NCI-H2171 (cell line): ENCODE measurements at regions not wholly inside any gene's neighbourhood (a gene's known extent, or its start where the extent isn't known, plus 50 kb on each side); places are given as distances from the start of the nearest gene placed in this dataset.

Experiments
- DNase-seq: peaks from one replicate; lab custom pipeline; 2025; lab: John Stamatoyannopoulos, UW

GRCh38 chrX:120819126-120819525 is 56.5 kb downstream of the CT47B1 start:
- no peak for DNase-seq

GRCh38 chrX:120813982-120814381 is 61.7 kb downstream of the CT47B1 start:
- no peak for DNase-seq

- no peak for DNase-seq
These were observed 74.2 kb downstream of the CT47B1 start for GRCh38 chrX:120801426-120801825.

GRCh38 chrX:120797188-120797851 is 78.3 kb downstream of the CT47B1 start:
- no peak for DNase-seq

GRCh38 chrX:120795301-120795700 is 80.4 kb downstream of the CT47B1 start:
- DNase-seq: no peak

GRCh38 chrX:120794525-120794975 is 81.1 kb downstream of the CT47B1 start:
- DNase-seq: no peak

GRCh38 chrX:120793098-120793497 is 82.6 kb downstream of the CT47B1 start:
- DNase-seq: no peak

- DNase-seq: no peak
These were observed 84.5 kb downstream of the CT47B1 start for GRCh38 chrX:120791013-120791643.

GRCh38 chrX:120790552-120790951 is 85.1 kb downstream of the CT47B1 start:
- DNase-seq: no peak

GRCh38 chrX:120790118-120790517 is 85.5 kb downstream of the CT47B1 start:
- peak; percentile 16 for DNase-seq

- no peak for DNase-seq
These were observed 94.3 kb downstream of the CT47B1 start for GRCh38 chrX:120781403-120781802.

- no peak for DNase-seq
These were observed 99.7 kb downstream of the CT47B1 start for GRCh38 chrX:120775959-120776358.

- DNase-seq: no peak
These were observed 101.1 kb downstream of the CT47B1 start for GRCh38 chrX:120774606-120775005.

- no peak for DNase-seq
These were observed 101.9 kb downstream of the CT47B1 start for GRCh38 chrX:120773801-120774200.

- DNase-seq: no peak
These were observed 105.9 kb downstream of the CT47B1 start for GRCh38 chrX:120769576-120770341.

- DNase-seq: no peak
These were observed 107.0 kb downstream of the CT47B1 start for GRCh38 chrX:120768681-120769080.

GRCh38 chrX:120768254-120768653 is 107.4 kb downstream of the CT47B1 start:
- DNase-seq: no peak

- DNase-seq: no peak
These were observed 112.4 kb downstream of the CT47B1 start for GRCh38 chrX:120763269-120763668.

GRCh38 chrX:120761810-120762209 is 113.9 kb downstream of the CT47B1 start:
- no peak for DNase-seq

- no peak for DNase-seq
These were observed 116.0 kb downstream of the CT47B1 start for GRCh38 chrX:120759685-120760084.

- DNase-seq: no peak
These were observed 120.4 kb downstream of the CT47B1 start for GRCh38 chrX:120755066-120755846.
